ENCODE measurements at regions not wholly inside any gene's neighbourhood (a gene's known extent, or its start where the extent isn't known, plus 50 kb on each side); places are given as distances from the start of the nearest gene placed in this dataset.

GRCh38 chr4:160810941-160811340 is 1352.9 kb downstream of the FSTL5 start (continued):
- TF ChIP-seq PRDM4 (CRISPR knock-in tag; IDR thresholded peaks at IDR 0.05; ENCODE audit: borderline replicate concordance) (no peak), ZNF292 (CRISPR knock-in tag; IDR thresholded peaks at IDR 0.05; ENCODE audit: borderline replicate concordance, low read depth) (no peak), ZNF451 (CRISPR knock-in tag; IDR thresholded peaks at IDR 0.05) (no peak), ZUFSP (CRISPR knock-in tag; IDR thresholded peaks at IDR 0.05; ENCODE audit: borderline replicate concordance) (no peak), TFDP2 (CRISPR knock-in tag; IDR thresholded peaks at IDR 0.05) (no peak), RAD21 (CRISPR knock-in tag; IDR thresholded peaks at IDR 0.05) (no peak), PRMT3 (CRISPR knock-in tag; IDR thresholded peaks at IDR 0.05; ENCODE audit: borderline replicate concordance, low read depth) (no peak), RFXAP (CRISPR knock-in tag; IDR thresholded peaks at IDR 0.05; ENCODE audit: borderline replicate concordance) (no peak), ZBTB34 (CRISPR knock-in tag; IDR thresholded peaks at IDR 0.05) (no peak), MLLT10 (CRISPR knock-in tag; IDR thresholded peaks at IDR 0.05) (no peak), MYPOP (CRISPR knock-in tag; IDR thresholded peaks at IDR 0.05) (no peak), RBAK (CRISPR knock-in tag; IDR thresholded peaks at IDR 0.05) (no peak), ZBTB33 (CRISPR knock-in tag; IDR thresholded peaks at IDR 0.05) (no peak), ATF2 (CRISPR knock-in tag; IDR thresholded peaks at IDR 0.05) (no peak), ZBTB26 (CRISPR knock-in tag; IDR thresholded peaks at IDR 0.05; ENCODE audit: borderline replicate concordance) (no peak), ZNF577 (CRISPR knock-in tag; IDR thresholded peaks at IDR 0.05; ENCODE audit: borderline replicate concordance, low read depth) (no peak)
